ENCODE measurements at regions not wholly inside any gene's neighbourhood (a gene's known extent, or its start where the extent isn't known, plus 50 kb on each side); places are given as distances from the start of the nearest gene placed in this dataset.

GRCh38 chr3:110101361-110101760, 764.0 kb upstream of the DPPA4 start:
- DNase-seq: no peak

GRCh38 chr3:110106805-110107204, 769.5 kb upstream of the DPPA4 start:
- DNase-seq: no peak

- no peak for DNase-seq
Measured at GRCh38 chr3:110123946-110124345, 786.6 kb upstream of the DPPA4 start.

- no peak for DNase-seq
Measured at GRCh38 chr3:110126065-110126464, 788.7 kb upstream of the DPPA4 start.

GRCh38 chr3:110133971-110134370, 796.6 kb upstream of the DPPA4 start:
- no peak for DNase-seq

- no peak for DNase-seq
Measured at GRCh38 chr3:110139048-110139447, 801.7 kb upstream of the DPPA4 start.

- DNase-seq: no peak
Measured at GRCh38 chr3:110139821-110140220, 802.5 kb upstream of the DPPA4 start.

- DNase-seq: no peak
Measured at GRCh38 chr3:110149763-110150162, 812.4 kb upstream of the DPPA4 start.

GRCh38 chr3:110157221-110157620, 819.9 kb upstream of the DPPA4 start:
- DNase-seq: no peak

- no peak for DNase-seq
Measured at GRCh38 chr3:110164632-110165369, 827.5 kb upstream of the DPPA4 start.

GRCh38 chr3:110165370-110165743, 828.0 kb upstream of the DPPA4 start:
- DNase-seq: no peak

GRCh38 chr3:110165753-110166152, 828.4 kb upstream of the DPPA4 start:
- DNase-seq: no peak

- DNase-seq: no peak
Measured at GRCh38 chr3:110166791-110167190, 829.4 kb upstream of the DPPA4 start.

GRCh38 chr3:110174908-110175307, 837.6 kb upstream of the DPPA4 start:
- DNase-seq: no peak

GRCh38 chr3:110178965-110179364, 841.6 kb upstream of the DPPA4 start:
- no peak for DNase-seq

- DNase-seq: peak; percentile 12
Measured at GRCh38 chr3:110180733-110181132, 843.4 kb upstream of the DPPA4 start.

GRCh38 chr3:110181226-110181625, 843.9 kb upstream of the DPPA4 start:
- no peak for DNase-seq

GRCh38 chr3:110184536-110184935, 847.2 kb upstream of the DPPA4 start:
- DNase-seq: no peak

- no peak for DNase-seq
Measured at GRCh38 chr3:110193074-110193473, 855.7 kb upstream of the DPPA4 start.

- DNase-seq: no peak
Measured at GRCh38 chr3:110198717-110199587, 861.6 kb upstream of the DPPA4 start.

- DNase-seq: no peak
Measured at GRCh38 chr3:110199588-110199943, 862.2 kb upstream of the DPPA4 start.

GRCh38 chr3:110210086-110210660, 861.4 kb upstream of the NECTIN3 start:
- no peak for DNase-seq

GRCh38 chr3:110226645-110227044, 845.0 kb upstream of the NECTIN3 start:
- DNase-seq: no peak
